Thymus (tissue), 11 donors: ENCODE measurements at regions not wholly inside any gene's neighbourhood (a gene's known extent, or its start where the extent isn't known, plus 50 kb on each side); places are given as distances from the start of the nearest gene placed in this dataset.

Experiments used
- DNase-seq, 9 donors: peaks; one replicate each; pipeline ENCODE4 v3.0.0-alpha.2; 2013; ENCODE audit warnings: low spot score in 9 of 9, low read depth in 6 of 9, missing footprints in 1 of 9
- H3K27ac ChIP-seq, 2 donors: one replicate each; pipeline ENCODE4 v1.5.1; 2013; ENCODE audit warnings: control low read depth in 1 of 2, low read depth in 1 of 2, low read length in 1 of 2, mild to moderate bottlenecking in 1 of 2, moderate library complexity in 1 of 2
- H3K27me3 ChIP-seq, 2 donors: one replicate each; pipeline ENCODE4 v1.5.1; 2013; ENCODE audit warnings: low read length in 1 of 2; ENCODE audit not compliant: control insufficient read depth in 2 of 2, insufficient read depth in 1 of 2
- H3K36me3 ChIP-seq, 2 donors: one replicate each; pipeline ENCODE4 v1.5.1; 2013; ENCODE audit warnings: low read length in 1 of 2, mild to moderate bottlenecking in 1 of 2, moderate library complexity in 1 of 2; ENCODE audit not compliant: control insufficient read depth in 2 of 2, insufficient read depth in 2 of 2
- H3K4me1 ChIP-seq, 2 donors: one replicate each; pipeline ENCODE4 v1.5.1; 2013; ENCODE audit warnings: low read length in 2 of 2; ENCODE audit not compliant: control insufficient read depth in 2 of 2, insufficient read depth in 2 of 2
- H3K4me3 ChIP-seq, 2 donors: one replicate each; pipeline ENCODE4 v1.5.1; 2013; ENCODE audit warnings: low read length in 2 of 2, control low read depth in 1 of 2, mild to moderate bottlenecking in 1 of 2
- H3K9me3 ChIP-seq, 2 donors: one replicate each; pipeline ENCODE4 v1.5.1; 2013; ENCODE audit warnings: low read length in 1 of 2, mild to moderate bottlenecking in 1 of 2; ENCODE audit not compliant: control insufficient read depth in 2 of 2, insufficient read depth in 1 of 2
- WGBS: extraction: QIAGEN DNeasy Blood & Tissue Kit; methylation state at CpG from one replicate; pipeline ENCODE4 v1.1.7; 2013; 5-methylcytosine and 5-hydroxymethylcytosine counted together
- donor health status: healthy.

- WGBS: 89% methylated on average over 3 of the region's 3 CpGs
- no peaks in the 10 kb centered on the region for H3K4me1 ChIP-seq
- peak in 1 of 9 donors; percentile 0 for DNase-seq
- H3K9me3 ChIP-seq: no peaks in the 10 kb centered on the region
- H3K36me3 ChIP-seq: no peaks in the 10 kb centered on the region
- H3K27ac ChIP-seq: no peak overlapping the region
- H3K27me3 ChIP-seq: no peaks in the 10 kb centered on the region
- no peak overlapping the region for H3K4me3 ChIP-seq
These were observed 426.2 kb downstream of the ANXA1 start for GRCh38 chr9:73577848-73578247.

GRCh38 chr9:73579823-73580222 lies 428.2 kb downstream of the ANXA1 start:
- no peaks in the 10 kb centered on the region for H3K9me3 ChIP-seq
- no peaks in the 10 kb centered on the region for H3K27me3 ChIP-seq
- no peak overlapping the region for H3K27ac ChIP-seq
- WGBS: 92% methylated on average over 2 of the region's 2 CpGs
- H3K36me3 ChIP-seq: no peaks in the 10 kb centered on the region
- no peak for DNase-seq
- no peaks in the 10 kb centered on the region for H3K4me1 ChIP-seq
- H3K4me3 ChIP-seq: no peak overlapping the region

GRCh38 chr9:73583576-73583975 lies 431.9 kb downstream of the ANXA1 start:
- H3K27me3 ChIP-seq: no peaks in the 10 kb centered on the region
- H3K4me1 ChIP-seq: no peaks in the 10 kb centered on the region
- no peaks in the 10 kb centered on the region for H3K36me3 ChIP-seq
- no peak overlapping the region for H3K27ac ChIP-seq
- no peak for DNase-seq
- H3K4me3 ChIP-seq: no peak overlapping the region
- H3K9me3 ChIP-seq: no peaks in the 10 kb centered on the region

GRCh38 chr9:73595036-73595545 lies 443.4 kb downstream of the ANXA1 start:
- Histone ChIP-seq H3K27ac (no peak overlapping the region), H3K9me3 (no peaks in the 10 kb centered on the region), H3K4me1 (no peaks in the 10 kb centered on the region), H3K27me3 (no peaks in the 10 kb centered on the region), H3K4me3 (no peak overlapping the region), H3K36me3 (no peaks in the 10 kb centered on the region)
- DNase-seq: no peak
- 94% methylated on average over 3 of the region's 3 CpGs for WGBS

- no peak overlapping the region for H3K4me3 ChIP-seq
- no peaks in the 10 kb centered on the region for H3K9me3 ChIP-seq
- no peak for DNase-seq
- no peaks in the 10 kb centered on the region for H3K4me1 ChIP-seq
- 90% methylated on average over 1 of the region's 1 CpG for WGBS
- no peaks in the 10 kb centered on the region for H3K36me3 ChIP-seq
- H3K27me3 ChIP-seq: no peaks in the 10 kb centered on the region
- H3K27ac ChIP-seq: no peak overlapping the region
These were observed 444.7 kb downstream of the ANXA1 start for GRCh38 chr9:73596321-73596720.

- Histone ChIP-seq H3K4me1 (no peaks in the 10 kb centered on the region), H3K27me3 (no peaks in the 10 kb centered on the region), H3K36me3 (no peaks in the 10 kb centered on the region), H3K4me3 (no peak overlapping the region), H3K27ac (no peak overlapping the region), H3K9me3 (no peaks in the 10 kb centered on the region)
- 87% methylated on average over 5 of the region's 5 CpGs for WGBS
- no peak for DNase-seq
These were observed 445.4 kb downstream of the ANXA1 start for GRCh38 chr9:73597039-73597438.

- Histone ChIP-seq H3K27ac (no peak overlapping the region), H3K27me3 (no peaks in the 10 kb centered on the region), H3K4me3 (no peak overlapping the region), H3K9me3 (no peaks in the 10 kb centered on the region), H3K36me3 (no peaks in the 10 kb centered on the region), H3K4me1 (no peaks in the 10 kb centered on the region)
- WGBS: 91% methylated on average over 4 of the region's 4 CpGs
- DNase-seq: no peak
These were observed 446.1 kb downstream of the ANXA1 start for GRCh38 chr9:73597771-73598170.

- Histone ChIP-seq H3K27me3 (no peaks in the 10 kb centered on the region), H3K27ac (no peak overlapping the region), H3K4me1 (no peaks in the 10 kb centered on the region), H3K9me3 (no peaks in the 10 kb centered on the region), H3K36me3 (no peaks in the 10 kb centered on the region), H3K4me3 (no peak overlapping the region)
- 61% methylated on average over 1 of the region's 1 CpG for WGBS
- no peak for DNase-seq
These were observed 457.7 kb downstream of the ANXA1 start for GRCh38 chr9:73609381-73609780.

- 83% methylated on average over 2 of the region's 2 CpGs for WGBS
These were observed 459.4 kb downstream of the ANXA1 start for GRCh38 chr9:73611032-73611431.

More at GRCh38 chr9:73611032-73611431, 459.4 kb downstream of the ANXA1 start:
- H3K36me3 ChIP-seq: no peaks in the 10 kb centered on the region
- H3K4me1 ChIP-seq: no peaks in the 10 kb centered on the region
- no peak overlapping the region for H3K4me3 ChIP-seq
- H3K27me3 ChIP-seq: no peaks in the 10 kb centered on the region
- no peak overlapping the region for H3K27ac ChIP-seq
- no peaks in the 10 kb centered on the region for H3K9me3 ChIP-seq
- no peak for DNase-seq
